ENCODE measurements at regions not wholly inside any gene's neighbourhood (a gene's known extent, or its start where the extent isn't known, plus 50 kb on each side); places are given as distances from the start of the nearest gene placed in this dataset.

GRCh38 chr5:107291866-107292265 lies 378.9 kb downstream of the EFNA5 start:
- Mint-ChIP-seq H3K9me3 (ENCODE audit: unreplicated experiment) (no peaks in the 10 kb centered on the region), H3K36me3 (ENCODE audit: low read depth, unreplicated experiment) (no peaks in the 10 kb centered on the region), H3K4me1 (ENCODE audit: unreplicated experiment) (peaks cover 44% of the 10 kb centered on the region), H3K27me3 (ENCODE audit: unreplicated experiment) (no peaks in the 10 kb centered on the region), H3K4me3 (ENCODE audit: unreplicated experiment) (no peak overlapping the region), H3K27ac (ENCODE audit: unreplicated experiment) (no peak overlapping the region)
- no peak for TF ChIP-seq CTCF (IDR thresholded peaks at IDR 0.05; ENCODE audit: unreplicated experiment)
- no peak for DNase-seq (ENCODE audit: low spot score)

- Mint-ChIP-seq H3K4me1 (ENCODE audit: unreplicated experiment) (peaks cover 41% of the 10 kb centered on the region), H3K4me3 (ENCODE audit: unreplicated experiment) (no peak overlapping the region), H3K36me3 (ENCODE audit: low read depth, unreplicated experiment) (no peaks in the 10 kb centered on the region), H3K9me3 (ENCODE audit: unreplicated experiment) (no peaks in the 10 kb centered on the region), H3K27me3 (ENCODE audit: unreplicated experiment) (no peaks in the 10 kb centered on the region), H3K27ac (ENCODE audit: unreplicated experiment) (no peak overlapping the region)
- DNase-seq (ENCODE audit: low spot score) = no peak
- no peak for TF ChIP-seq CTCF (IDR thresholded peaks at IDR 0.05; ENCODE audit: unreplicated experiment)
Observed at GRCh38 chr5:107290780-107291398, 379.8 kb downstream of the EFNA5 start.

- TF ChIP-seq CTCF (IDR thresholded peaks at IDR 0.05; ENCODE audit: unreplicated experiment) = no peak
- Mint-ChIP-seq H3K9me3 (ENCODE audit: unreplicated experiment) (no peaks in the 10 kb centered on the region), H3K4me3 (ENCODE audit: unreplicated experiment) (no peak overlapping the region), H3K4me1 (ENCODE audit: unreplicated experiment) (peaks cover 35% of the 10 kb centered on the region), H3K27ac (ENCODE audit: unreplicated experiment) (no peak overlapping the region), H3K36me3 (ENCODE audit: low read depth, unreplicated experiment) (no peaks in the 10 kb centered on the region), H3K27me3 (ENCODE audit: unreplicated experiment) (no peaks in the 10 kb centered on the region)
- DNase-seq (ENCODE audit: low spot score) = no peak
Observed at GRCh38 chr5:107289030-107289714, 381.6 kb downstream of the EFNA5 start.

GRCh38 chr5:107286447-107287098 lies 384.2 kb downstream of the EFNA5 start:
- no peak for DNase-seq (ENCODE audit: low spot score)
- Mint-ChIP-seq H3K9me3 (ENCODE audit: unreplicated experiment) (no peaks in the 10 kb centered on the region), H3K36me3 (ENCODE audit: low read depth, unreplicated experiment) (no peaks in the 10 kb centered on the region), H3K4me3 (ENCODE audit: unreplicated experiment) (no peak overlapping the region), H3K27me3 (ENCODE audit: unreplicated experiment) (no peaks in the 10 kb centered on the region), H3K27ac (ENCODE audit: unreplicated experiment) (no peak overlapping the region), H3K4me1 (ENCODE audit: unreplicated experiment) (peaks cover 31% of the 10 kb centered on the region)
- no peak for TF ChIP-seq CTCF (IDR thresholded peaks at IDR 0.05; ENCODE audit: unreplicated experiment)

GRCh38 chr5:107285772-107286171 lies 385.0 kb downstream of the EFNA5 start:
- no peak overlapping the region for H3K27ac Mint-ChIP-seq (ENCODE audit: unreplicated experiment)
- TF ChIP-seq CTCF (IDR thresholded peaks at IDR 0.05; ENCODE audit: unreplicated experiment) = no peak
- H3K27me3 Mint-ChIP-seq (ENCODE audit: unreplicated experiment) = no peaks in the 10 kb centered on the region
- H3K9me3 Mint-ChIP-seq (ENCODE audit: unreplicated experiment) = no peaks in the 10 kb centered on the region
- H3K4me3 Mint-ChIP-seq (ENCODE audit: unreplicated experiment) = no peak overlapping the region
- peaks cover 31% of the 10 kb centered on the region for H3K4me1 Mint-ChIP-seq (ENCODE audit: unreplicated experiment)
- no peak for DNase-seq (ENCODE audit: low spot score)
- no peaks in the 10 kb centered on the region for H3K36me3 Mint-ChIP-seq (ENCODE audit: low read depth, unreplicated experiment)

Measured in endothelial cell (in vitro differentiated cells).